ENCODE measurements at regions not wholly inside any gene's neighbourhood (a gene's known extent, or its start where the extent isn't known, plus 50 kb on each side); places are given as distances from the start of the nearest gene placed in this dataset.

DNA sequence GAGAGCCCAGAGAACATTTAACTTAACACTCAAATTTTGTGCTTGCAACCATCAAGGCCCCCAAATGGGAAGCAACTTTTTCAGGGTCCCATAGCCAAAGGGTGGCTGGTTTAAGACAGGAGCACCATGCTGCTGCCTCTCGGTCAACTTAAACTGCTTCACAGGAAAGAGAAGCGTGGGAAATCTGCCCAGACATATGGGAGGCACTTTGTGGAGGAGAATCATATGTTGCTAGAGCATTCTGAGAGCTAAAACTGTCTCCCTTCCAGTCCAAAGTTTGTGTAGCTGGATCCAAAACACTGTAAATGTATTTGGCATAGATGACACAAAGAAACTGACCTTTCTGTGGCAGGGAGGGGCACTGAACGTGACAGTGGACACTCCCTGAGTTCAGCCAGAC is 305.9 kb upstream of the RORA start:
- WGBS (ENCODE audit: extremely low coverage, insufficient read length, low lambda C conversion rate): no CpG with 5 or more reads among the region's 3 CpGs
- no peaks in the 10 kb centered on the region for H3K4me1 ChIP-seq (ENCODE audit: insufficient read depth, low read length)
- H2AFZ ChIP-seq (ENCODE audit: low read length): no peak overlapping the region
- no peak overlapping the region for H2BK15ac ChIP-seq (ENCODE audit: low read depth, low read length)
- H3K14ac ChIP-seq (ENCODE audit: insufficient read depth, low read length): no peak overlapping the region
- H3K4ac ChIP-seq (ENCODE audit: low read depth, low read length): no peak overlapping the region
- no peak overlapping the region for H4K91ac ChIP-seq (ENCODE audit: insufficient read length, low read depth, low read length)
- TF ChIP-seq CTCF (conservative IDR thresholded peaks at IDR 0.05): no peak
- H3K23ac ChIP-seq (ENCODE audit: insufficient read length, low read depth, low read length): no peak overlapping the region
- H3K79me1 ChIP-seq (ENCODE audit: insufficient read depth, low read depth, low read length, poor library complexity, severe bottlenecking): no peaks in the 10 kb centered on the region
- Mint-ChIP-seq H3K4me1 (peaks cover 12 to 26% of the 10 kb centered on the region in 2 experiments), H3K4me3 (no peak overlapping the region), H3K27me3 (ENCODE audit: low read depth) (peaks cover 8% of the 10 kb centered on the region), H3K9me3 (no peaks in the 10 kb centered on the region), H3K27ac (no peak overlapping the region), H3K36me3 (ENCODE audit: insufficient read depth in 1 of 3, low read depth in 3 of 3) (no peaks in the 10 kb centered on the region)
- no peak overlapping the region for H2BK120ac ChIP-seq (ENCODE audit: low read depth, low read length, poor library complexity, severe bottlenecking)
- H2BK12ac ChIP-seq (ENCODE audit: insufficient read length, low read depth, low read length): no peak overlapping the region
- H3K9ac ChIP-seq (ENCODE audit: extremely low read depth, insufficient read length, low read length): no peak overlapping the region
- H3K27me3 ChIP-seq (ENCODE audit: insufficient read depth, low read length): no peaks in the 10 kb centered on the region
- H2BK20ac ChIP-seq (ENCODE audit: low read depth, low read length, poor library complexity, severe bottlenecking): no peak overlapping the region
- no peaks in the 10 kb centered on the region for H3K9me3 ChIP-seq (ENCODE audit: control insufficient read depth, low read depth, low read length)
- H4K5ac ChIP-seq (ENCODE audit: insufficient read length, low read depth, low read length): no peak overlapping the region
- H2BK5ac ChIP-seq (ENCODE audit: insufficient read length, low read length): no peak overlapping the region
- no peak overlapping the region for H3T11ph ChIP-seq (ENCODE audit: low read length)
- DNase-seq: no peak
- no peak overlapping the region for H3K56ac ChIP-seq (ENCODE audit: insufficient read length, low read depth, low read length)
- no peak overlapping the region for H4K8ac ChIP-seq (replicated peaks; ENCODE audit: insufficient read length, low read depth, low read length)
- no peak overlapping the region for H3K18ac ChIP-seq (ENCODE audit: insufficient read length, low read depth, low read length)
- H3K4me2 ChIP-seq (ENCODE audit: insufficient read depth, insufficient read length, low read length): no peak overlapping the region
- H4K20me1 ChIP-seq (ENCODE audit: control insufficient read depth, insufficient read depth, insufficient read length): no peaks in the 10 kb centered on the region
- no peak overlapping the region for H2AK5ac ChIP-seq (ENCODE audit: insufficient read length, low read length)
- H3K79me2 ChIP-seq (ENCODE audit: insufficient read depth, low read length): no peaks in the 10 kb centered on the region
- no peaks in the 10 kb centered on the region for H3K23me2 ChIP-seq (ENCODE audit: insufficient read length, low read depth, low read length, poor library complexity, severe bottlenecking)
- H3K27ac ChIP-seq (ENCODE audit: insufficient read length, low read depth, low read length): no peak overlapping the region
